ENCODE measurements at regions not wholly inside any gene's neighbourhood (a gene's known extent, or its start where the extent isn't known, plus 50 kb on each side); places are given as distances from the start of the nearest gene placed in this dataset.
"Not testable (repeated sequence)": the region's sequence is repeated elsewhere in the genome, so short reads cannot be mapped to it uniquely, and the experiment has no call there.

DNA sequence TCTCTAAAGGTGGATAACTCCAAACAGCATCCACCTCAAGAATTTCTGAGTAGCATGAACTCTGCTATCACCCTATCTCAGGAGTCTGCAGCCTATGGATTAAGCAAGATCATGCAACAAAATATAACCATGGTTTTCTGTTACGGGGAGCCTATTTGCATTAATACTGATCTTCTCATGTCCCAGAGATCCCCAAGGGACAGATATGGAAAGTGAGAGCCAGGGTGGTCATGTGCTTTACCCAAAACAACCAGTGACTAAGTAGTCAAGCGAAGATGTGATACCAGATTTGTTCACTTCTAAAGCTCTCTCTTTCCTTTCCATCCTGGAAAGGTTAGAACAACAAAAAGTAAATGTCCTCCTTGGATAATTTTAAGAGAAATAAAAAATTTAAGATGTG lies 125.1 kb downstream of the PRRX1 start:
- DNase-seq (ENCODE audit: low read depth), result peak; percentile 34

DNA sequence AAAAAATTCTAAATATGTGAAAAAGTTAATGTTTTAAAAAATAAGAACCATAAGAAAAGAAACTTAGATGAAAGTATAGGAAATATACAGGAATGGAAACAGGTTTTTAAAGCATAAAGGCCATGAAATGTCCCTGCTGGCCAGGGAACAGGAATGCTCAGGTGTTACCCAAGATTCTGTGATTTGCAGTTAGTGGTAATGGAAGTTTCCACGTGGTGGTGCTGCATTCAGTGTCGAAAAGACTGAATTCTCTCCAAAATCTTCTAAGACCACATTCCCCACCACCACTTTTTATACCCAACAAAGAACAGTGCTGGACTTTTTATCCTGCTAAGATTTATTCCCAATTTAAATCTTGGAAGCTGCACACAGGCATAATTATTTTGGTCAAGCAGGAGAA lies 126.2 kb downstream of the PRRX1 start:
- DNase-seq (ENCODE audit: low read depth), result no peak

DNA sequence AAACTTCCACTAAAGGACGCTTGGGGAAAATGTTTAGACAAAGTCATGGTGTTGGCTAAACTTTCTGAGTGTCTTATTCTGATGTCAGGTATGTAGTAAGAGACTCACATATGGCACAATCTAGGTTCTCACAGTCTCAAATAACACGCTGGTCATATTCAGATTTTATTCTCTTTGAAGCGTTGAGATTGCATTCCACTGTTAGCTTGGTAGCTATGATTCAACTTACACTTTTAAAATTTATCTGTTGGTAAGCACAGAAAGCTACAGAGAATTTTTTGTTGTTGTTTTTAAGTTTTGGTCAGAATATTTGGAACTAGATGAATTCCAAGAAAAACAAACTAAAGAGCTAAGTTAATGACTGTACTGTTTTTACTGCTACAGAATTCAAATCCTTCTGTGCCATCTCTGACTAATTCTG lies 126.7 kb downstream of the PRRX1 start:
- peak; percentile 97 for DNase-seq (ENCODE audit: low read depth)

DNA sequence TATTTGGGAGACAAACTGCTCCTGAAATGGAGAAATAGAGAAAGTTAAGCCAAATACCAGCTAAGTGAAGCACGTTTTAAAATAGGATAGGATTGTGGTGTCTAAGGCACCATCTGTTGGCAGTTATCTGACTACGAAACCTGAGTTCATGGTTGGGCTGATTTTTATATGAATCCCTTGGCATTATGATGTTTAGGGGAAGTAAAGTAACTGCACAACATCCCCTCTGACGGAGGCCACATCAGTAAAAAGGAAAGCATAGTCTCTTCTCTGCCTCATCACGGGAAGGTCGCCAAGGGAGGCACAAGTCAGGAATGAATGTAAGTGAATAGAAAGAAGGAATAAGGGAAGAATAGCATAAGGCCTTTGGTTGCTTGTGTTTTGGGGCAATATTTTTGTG lies 128.0 kb downstream of the PRRX1 start:
- peak; percentile 94 for DNase-seq (ENCODE audit: low read depth)

DNA sequence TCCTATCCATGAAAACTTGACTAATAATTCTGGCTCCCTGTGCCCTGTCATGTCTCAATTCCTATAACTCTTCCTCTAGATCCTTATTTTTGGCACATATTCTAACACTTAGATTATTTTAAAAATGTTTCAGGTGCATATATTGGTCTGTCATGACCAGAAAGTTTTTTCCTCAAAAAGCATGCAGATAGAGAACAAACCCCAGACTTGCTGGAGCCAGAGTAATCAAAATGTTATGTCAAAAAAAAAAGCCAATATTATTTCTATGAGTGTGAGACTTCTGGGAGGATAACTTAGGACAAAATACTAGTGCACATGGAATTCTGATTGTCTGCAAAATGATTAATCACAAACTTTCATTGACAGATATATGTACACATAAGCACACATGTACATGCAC lies 135.1 kb upstream of the MROH9 start:
- no peak for DNase-seq (ENCODE audit: low read depth)

DNA sequence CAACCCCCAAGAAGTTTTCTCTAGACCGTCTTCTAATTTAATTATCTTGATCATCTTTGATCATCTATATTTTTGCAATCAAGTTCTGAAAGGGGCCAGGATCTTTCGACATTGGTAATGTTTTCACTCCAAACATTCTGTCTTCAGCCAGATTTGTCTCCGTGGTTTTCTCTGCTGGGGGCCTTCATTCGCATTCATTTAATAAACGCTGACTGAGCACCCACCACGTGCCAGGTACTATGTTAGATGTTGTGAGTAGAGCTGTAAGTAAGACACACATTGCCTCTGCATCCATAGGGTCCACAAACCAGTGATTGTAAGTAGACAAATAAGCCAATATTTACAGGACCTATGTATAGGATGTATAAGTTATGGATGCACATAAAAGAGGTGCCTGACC lies 134.5 kb upstream of the MROH9 start:
- DNase-seq (ENCODE audit: low read depth), result peak; percentile 32

DNA sequence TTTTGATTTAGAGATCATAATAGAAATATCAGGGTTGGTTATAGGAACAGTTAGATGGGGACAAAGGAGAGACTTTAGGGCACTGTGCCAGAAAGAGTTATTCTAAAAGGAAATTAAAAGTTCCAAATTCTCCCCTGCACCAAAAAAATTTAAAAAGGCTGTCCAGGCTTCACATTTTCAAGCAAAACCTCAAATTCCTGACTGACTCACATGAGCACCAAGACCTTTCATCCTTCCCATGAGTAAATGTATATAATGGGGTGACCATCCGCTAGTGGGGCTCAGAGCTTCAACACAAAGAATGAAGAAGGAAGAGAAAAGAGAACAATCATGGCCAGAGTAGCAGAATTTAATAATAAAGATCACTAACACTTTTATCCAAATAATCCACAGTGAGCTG lies 131.6 kb upstream of the MROH9 start:
- no peak for DNase-seq (ENCODE audit: low read depth)

DNA sequence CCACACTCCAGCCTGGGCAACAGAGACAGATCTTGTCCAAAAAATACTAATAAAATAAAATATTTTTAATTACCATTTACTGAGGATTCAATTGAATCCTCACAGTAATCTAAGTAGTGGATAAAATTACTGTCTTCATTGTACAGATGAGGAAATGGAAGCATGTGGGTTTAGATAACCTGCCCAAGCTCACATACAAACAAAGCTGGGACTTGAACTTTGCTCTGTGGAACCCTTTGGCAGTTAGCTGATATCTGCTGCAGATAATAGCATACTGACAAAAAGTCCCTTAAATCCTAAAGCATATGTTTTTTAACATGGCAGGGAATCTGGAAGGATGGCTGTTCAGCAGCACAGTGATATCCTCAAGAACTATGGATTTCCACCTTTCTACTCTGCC lies 130.9 kb upstream of the MROH9 start:
- no peak for DNase-seq (ENCODE audit: low read depth)

DNA sequence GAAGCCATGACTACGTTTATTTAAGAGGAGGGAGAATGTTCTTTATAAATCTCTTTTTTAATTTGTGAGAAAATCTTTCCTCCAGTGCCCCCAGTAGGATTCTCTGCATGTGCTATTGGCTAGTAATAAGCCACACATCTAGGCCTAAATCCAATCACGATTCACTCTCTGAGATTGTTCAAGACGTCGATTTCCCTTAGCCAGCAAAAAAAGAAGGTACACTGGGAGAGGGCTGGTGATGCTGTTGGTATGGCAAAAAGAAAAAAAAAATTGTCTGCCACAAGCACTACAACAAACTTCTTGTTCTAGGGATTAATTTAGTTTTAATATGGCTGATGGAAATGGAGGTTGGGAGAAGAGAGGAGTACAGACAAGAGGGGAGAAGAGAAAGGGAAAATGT lies 130.5 kb upstream of the MROH9 start:
- no peak for DNase-seq (ENCODE audit: low read depth)

DNA sequence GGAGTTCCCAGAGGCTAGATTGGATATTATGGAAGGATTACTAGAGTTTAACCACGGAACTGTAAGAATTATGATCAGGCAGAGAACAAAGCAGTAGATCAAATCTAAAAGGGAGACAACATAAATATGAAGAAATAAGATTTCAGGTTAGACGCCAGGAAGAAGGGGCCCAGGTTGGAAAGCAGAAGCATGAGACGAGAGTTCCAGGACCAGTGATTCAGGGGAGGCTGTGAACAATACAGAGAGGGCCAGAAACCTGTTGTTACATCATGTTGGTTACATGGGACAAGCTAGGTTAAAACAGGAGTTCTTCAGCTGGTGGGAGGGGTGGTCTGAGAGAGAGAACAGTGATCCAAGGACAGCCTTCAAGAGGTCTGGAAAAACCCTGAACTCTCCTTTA lies 128.4 kb upstream of the MROH9 start:
- no peak for DNase-seq (ENCODE audit: low read depth)

DNA sequence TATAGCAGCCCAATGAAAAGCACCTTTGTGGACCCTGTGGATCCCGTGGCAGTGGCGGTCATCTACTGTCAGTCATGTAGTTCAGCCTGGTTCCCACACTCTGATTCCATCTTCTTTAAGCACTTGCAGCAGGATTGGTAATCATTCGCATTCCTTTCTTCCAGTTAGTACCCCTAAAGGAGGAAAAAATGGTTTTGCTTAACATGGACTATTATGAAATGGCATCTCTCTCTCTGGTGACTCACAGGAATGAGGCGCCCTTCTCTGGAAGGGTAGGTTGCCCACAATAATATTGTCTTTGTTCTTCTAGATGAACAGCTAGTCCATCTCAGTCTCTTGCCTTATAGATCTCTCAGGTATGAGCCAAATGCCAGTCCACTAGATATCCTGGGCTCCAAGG lies 127.9 kb upstream of the MROH9 start:
- DNase-seq (ENCODE audit: low read depth), result peak; percentile 85

DNA sequence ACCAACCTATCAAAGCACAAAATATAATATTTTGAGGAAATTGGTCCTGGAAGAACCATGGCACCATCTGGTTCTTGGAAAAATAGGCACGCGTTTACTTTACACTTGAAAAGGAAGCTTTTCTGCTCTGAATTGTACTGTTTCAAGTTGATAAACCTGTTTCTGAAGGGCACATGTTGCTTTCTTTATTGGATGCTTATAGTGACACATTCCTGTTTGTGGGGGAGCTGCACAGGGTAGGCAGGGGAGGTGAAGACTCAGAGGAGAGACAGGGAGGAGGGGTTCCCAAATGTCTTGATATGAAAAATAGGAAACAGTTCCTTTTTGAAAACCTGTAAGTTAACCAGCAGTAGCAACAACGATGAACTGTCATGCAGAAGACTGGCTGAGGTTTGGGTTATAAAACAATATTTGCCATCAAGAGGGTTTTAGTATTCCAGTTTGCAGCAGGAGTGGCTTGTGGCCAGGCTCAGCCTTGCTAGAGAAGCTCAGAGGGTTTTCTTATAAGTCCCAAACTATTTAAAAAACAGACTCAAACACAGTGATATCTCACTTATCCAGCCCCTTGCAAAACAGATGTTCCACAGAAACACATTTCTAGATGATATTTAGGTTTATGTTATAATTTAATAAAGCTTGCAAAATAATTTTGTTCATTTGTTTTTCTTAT lies 127.0 kb upstream of the MROH9 start:
- DNase-seq (ENCODE audit: low read depth), result no peak

DNA sequence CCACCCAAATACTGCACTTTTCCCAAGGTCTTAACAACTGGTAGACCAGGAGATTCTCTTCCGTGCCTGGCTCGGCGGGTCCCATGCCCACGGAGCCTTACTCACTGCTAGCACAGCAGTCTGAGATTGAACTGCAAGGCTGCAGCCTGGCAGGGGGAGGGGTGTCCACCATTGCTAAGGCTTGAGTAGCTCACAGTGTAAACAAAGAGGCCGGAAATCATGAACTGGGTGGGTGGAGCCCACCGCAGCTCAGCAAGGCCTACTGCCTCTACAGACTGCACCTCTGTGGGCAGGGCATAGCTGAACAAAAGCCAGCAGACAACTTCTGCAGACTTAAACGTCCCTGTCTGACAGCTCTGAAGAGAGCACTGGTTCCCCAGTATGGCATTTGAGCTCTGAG lies 124.3 kb upstream of the MROH9 start:
- not testable (repeated sequence) for DNase-seq (ENCODE audit: low read depth)

DNA sequence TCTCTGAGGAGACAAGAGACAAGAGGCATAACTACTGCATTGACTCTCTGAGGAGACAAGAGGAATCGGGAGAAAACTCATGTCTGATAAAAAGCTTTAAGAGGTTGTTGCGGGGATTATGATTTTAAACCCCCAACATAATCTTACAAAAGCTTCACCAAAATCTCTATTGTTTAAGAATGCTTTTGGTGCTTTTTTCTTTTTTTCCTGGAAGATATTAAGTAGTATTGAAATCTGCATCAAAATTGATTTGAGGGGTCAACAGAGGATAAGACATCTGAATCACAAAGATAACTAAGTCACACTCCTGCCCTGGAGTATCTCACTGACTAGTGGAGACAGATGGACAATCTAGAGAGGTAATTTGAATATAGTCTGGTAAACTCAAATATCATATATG lies 115.6 kb upstream of the MROH9 start:
- no peak for DNase-seq (ENCODE audit: low read depth)

DNA sequence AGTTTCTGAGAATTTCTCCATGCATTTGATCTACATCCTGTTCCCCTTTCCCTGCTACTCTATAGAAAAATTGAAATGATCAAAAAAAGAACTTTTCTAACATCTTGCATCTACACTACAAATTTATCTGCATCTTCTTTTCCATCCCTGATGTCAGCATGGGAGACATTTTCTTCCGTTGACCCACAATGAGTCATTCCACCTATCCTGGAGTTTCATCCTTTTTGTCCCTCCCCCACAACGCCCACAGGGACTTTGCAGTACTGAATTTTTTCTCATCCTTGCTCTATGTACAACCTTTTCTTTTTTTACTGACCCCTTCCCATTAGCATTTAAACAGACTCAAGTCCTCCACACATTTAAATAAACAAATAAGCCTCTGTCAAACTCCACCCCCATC lies 112.2 kb upstream of the MROH9 start:
- no peak for DNase-seq (ENCODE audit: low read depth)

DNA sequence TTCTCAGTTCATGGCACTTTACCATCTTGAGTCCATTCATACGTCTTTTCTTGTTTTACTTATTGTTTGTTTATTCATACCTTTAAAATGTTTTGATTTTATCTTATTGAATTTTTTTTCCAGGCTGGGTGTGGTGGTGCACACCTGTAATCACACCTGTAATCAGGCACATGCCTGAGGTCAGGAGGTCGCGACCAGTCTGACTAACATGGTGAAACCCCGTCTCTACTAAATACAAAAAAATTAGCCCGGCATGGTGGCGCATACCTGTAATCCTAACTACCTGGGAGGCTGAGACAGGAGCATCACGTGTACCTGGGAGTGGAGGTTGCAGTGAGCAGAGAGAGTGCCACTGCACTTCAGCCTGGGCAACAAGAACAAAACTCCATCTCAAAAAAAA lies 104.1 kb upstream of the MROH9 start:
- DNase-seq (ENCODE audit: low read depth), result no peak

DNA sequence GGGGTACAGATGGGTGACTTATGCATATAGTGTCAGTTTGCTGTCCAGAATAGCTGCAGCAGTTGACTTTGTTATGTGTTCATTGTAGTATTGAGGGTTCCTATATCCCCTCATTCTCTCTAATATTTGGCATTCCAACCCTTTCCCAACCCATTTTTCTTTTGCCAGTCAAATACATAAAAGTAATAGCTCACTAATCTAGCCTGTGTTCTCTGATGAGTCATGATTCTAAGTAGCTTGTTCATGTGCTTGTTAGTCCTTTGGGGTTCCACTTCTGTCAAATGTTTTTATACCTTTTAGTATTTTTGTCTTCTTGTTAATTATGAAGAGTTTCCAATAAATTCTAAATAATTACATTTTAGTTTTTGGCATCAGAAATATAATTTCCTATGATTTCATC lies 99.2 kb upstream of the MROH9 start:
- peak; percentile 10 for DNase-seq (ENCODE audit: low read depth)

DNA sequence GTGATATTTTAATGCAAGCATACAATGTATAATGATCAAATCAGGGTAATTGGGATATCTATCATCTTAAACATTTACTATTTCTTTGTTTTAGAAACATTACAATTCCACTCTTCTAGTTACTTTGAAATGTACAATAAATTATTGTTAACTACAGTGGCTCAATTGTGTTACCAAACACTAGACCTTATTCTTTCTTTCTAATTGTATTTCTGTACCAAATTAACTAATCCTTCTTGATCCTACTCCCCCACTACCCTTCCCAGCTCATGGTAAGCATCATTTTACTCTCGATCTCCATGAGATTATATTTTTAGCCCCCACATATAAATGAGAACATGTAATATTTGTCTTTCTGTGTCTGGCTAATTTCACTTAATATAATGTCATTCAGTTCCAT lies 95.0 kb upstream of the MROH9 start:
- no peak for DNase-seq (ENCODE audit: low read depth)

DNA sequence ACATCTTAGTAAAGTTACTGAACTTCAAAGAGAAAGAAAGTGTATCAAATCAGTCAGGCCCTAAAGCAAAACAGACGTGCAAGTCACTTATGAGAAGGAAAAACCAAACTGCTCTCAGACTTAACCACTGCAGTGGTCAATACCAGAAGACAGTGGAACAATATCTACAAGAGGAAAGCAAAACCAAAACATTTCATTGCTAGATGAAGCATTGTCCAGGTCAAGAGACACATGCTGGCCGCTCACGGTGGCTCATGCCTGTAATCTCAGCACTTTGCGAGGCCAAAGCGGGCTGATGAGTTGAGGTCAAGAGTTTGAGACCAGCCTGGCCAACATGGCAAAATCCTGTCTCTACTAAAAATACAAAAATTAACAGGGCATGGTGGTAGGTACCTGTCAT lies 82.0 kb upstream of the MROH9 start:
- DNase-seq (ENCODE audit: low read depth), result no peak

DNA sequence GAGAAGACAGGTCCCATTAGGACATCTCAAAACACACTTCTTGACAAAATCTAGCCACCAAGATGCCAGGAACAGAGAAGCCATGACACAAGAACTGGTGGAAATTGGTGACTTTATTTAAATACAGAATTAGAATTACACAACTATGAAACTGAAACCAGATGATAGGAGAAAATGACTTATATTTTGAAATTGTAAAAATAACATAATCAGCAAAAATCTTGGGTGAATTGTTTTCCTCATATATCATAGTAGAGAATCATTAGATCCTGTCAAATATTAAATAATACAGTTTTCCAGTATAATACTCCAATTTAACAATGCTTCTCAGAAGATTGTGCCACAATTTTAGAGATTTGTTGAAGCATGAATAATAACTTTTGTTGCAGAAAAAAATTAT lies 81.5 kb upstream of the MROH9 start:
- DNase-seq (ENCODE audit: low read depth), result no peak

DNA sequence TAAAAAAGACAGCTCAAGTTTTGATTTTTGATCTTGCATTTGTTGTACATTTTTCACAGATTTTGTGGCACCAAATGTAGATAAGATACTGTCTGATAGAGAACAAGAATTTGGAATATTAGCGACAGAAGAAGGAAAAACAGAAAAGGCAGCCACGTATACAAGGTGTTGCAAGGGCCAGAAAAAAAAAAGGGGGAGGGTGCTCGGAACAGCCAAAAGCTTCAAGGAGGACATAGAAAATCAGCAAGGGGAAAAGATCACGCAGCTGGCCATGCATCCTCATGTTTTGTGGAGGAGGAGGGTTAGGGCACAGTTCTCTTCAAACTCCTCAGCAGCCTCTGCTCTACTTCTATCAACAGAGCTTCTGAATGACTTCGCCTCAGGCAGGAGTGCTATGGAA lies 80.7 kb upstream of the MROH9 start:
- DNase-seq (ENCODE audit: low read depth), result no peak

DNA sequence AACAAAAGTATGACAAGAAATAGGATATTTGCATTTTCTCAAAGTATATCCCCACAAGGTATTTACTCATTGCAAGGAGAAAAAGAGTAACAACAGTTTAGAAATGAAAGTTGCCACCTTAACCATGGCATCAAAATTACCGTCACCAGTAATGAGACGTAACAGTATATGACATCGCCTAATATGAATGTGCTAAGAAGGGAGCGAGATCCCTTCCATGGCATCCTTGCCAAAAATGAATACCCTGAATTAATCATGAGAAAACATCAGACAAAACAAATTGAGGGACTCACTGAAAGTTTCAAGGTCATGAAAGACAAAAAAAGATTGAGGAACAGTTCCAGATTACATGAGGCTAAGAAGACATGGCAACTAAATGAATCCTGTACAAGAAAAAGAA lies 78.9 kb upstream of the MROH9 start:
- no peak for DNase-seq (ENCODE audit: low read depth)

DNA sequence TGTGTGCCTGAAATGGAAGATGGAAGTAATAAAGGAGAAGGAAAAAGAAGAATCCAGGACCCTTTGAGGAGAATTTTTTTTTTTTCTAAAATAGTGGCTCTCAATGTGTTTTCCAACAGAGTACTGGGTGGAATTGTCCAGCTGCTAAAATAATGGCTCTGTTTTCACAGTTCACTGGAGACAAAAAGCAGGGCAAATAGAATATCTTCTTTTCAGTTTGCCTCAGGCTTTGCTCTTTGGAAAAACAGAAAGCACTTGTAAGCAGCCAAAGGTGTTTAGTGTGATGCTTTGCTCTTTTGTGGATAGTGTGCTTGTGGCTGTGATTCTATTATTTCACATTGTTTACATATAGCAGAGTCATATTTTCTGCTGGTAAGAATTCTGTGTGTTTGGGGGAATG lies 77.4 kb upstream of the MROH9 start:
- DNase-seq (ENCODE audit: low read depth), result no peak

DNA sequence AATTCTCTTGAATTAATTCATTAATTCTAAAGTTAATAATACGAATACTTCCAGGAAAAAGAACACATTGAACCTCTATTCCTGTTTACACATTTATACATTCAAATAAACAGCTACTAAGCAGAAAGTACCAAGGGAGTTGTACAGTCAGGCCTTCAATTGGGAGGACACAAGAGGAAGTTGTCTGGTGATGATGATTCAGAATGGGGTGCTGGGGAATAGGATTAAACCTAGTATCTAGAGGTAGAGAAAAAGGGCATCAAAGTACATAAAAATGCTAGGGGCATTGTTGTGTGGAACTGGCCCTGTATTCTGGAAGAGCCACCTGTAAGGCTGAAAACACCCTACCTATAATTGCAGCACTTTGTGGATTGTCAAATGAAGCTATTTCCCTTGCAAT lies 71.7 kb upstream of the MROH9 start:
- DNase-seq (ENCODE audit: low read depth), result no peak

DNA sequence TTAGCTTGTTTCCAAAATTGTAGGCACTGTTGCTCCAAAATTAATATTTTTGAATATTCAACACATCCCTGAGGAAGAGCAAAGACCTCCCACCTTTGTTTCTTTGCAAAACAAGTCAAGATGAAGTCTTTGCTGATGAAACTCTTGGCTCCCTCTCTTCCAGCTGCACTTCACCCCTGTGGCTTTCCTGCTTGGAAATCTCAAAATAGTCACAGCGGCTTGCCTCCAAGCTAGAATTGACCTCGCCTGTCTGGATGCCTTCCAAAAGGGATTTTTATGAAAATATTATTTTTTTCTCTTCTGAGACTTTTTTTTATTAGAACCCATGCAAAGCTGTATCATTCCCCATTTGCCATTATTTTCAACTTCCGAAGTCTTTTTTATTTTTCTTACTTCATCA lies 71.1 kb upstream of the MROH9 start:
- DNase-seq (ENCODE audit: low read depth), result peak; percentile 79

All from fibroblast of gingiva (primary cell).